GM19438 (cell line): ENCODE measurements at regions not wholly inside any gene's neighbourhood (a gene's known extent, or its start where the extent isn't known, plus 50 kb on each side); places are given as distances from the start of the nearest gene placed in this dataset.
"Not testable (repeated sequence)": the region's sequence is repeated elsewhere in the genome, so short reads cannot be mapped to it uniquely, and the experiment has no call there.

Experiments
- ATAC-seq: cut with Tn5 transposase; IDR thresholded peaks from one replicate; pipeline ENCODE4 v1.9.1; 2021; ENCODE audit warnings: low read depth; ENCODE audit not compliant: unreplicated experiment

DNA sequence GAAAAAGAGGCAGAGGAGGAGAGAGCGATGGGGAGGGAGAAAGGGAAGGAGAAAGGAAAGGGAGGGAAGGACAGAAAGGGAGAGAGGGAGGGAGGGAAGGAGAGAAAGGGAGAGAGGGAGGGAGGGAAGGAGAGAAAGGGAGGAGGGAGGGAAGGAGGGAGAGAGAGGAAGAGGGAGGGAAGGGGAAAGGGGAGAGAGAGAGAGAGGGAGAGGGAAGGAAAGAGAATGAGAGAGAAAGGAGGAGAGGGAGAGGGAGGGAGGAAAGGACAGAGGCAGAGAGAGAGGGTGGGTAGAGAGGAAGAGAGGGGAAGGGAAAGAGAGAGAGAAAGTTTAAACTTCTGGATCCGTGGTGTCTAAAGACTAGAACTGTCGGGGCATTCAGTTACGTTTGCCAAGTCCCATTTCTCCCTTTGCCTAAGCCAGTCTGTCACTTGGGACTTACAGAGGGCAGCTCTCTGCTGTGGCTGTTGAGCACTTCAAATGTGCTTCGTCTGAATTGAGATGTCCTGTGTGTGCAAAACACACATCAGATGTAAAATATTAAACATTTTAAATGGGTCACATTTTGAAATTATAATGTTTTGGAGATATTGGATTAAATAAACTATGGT, 62.6 kb downstream of the PLXNA1 start:
- no peak for ATAC-seq

DNA sequence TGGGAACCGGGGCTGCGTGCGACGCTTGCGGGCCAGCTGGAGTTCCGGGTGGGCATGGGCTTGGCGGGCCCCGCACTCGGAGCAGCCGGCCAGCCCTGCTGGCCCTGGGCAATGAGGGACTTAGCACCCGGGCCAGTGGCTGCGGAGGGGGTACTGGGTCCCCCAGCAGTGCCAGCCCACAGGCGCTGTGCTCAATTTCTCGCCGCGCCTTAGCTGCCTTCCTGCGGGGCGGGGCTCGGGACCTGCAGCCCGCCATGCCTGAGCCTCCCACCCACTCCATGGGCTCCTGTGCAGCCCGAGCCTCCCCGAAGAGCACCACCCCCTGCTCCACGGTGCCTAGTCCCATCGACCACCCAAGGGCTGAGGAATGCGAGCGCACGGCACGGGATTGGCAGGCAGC, 63.8 kb downstream of the PLXNA1 start:
- not testable (repeated sequence) for ATAC-seq

DNA sequence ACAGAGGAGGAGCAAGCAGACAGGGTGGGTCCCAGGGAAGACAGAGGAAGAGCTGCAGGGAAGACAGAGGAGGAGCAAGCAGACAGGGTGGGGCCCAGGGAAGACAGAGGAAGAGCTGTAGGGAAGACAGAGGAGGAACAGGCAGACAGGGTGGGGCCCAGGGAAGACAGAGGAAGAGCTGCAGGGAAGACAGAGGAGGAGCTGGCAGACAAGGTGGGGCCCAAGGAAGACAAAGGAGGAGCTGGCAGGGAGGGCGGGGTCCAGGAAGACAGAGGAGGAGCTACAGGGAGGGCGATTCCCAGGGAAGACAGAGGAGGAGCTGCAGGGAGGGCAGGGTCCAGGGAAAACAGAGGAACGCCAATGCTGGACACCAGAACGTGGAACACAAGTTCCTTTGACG, 66.5 kb downstream of the PLXNA1 start:
- ATAC-seq = no peak

DNA sequence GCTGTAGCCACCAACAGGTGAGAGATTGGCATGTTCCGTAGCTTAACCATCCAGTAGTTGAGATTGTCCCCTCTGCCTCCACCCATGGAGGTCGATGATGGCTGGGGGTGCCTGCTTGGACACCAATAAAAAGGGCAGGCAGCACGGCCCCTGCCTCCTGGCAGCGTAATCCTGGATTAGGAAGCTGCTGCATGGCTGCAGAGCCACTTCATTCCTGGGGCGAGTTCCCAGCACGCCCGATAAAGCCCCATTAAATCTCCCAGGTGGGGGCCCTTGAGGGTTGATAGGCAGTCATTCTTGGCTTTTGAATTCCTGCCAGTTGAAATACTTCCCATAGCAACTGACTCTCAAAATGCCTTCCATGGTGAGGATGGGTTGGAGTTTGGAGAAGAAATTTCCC, 67.8 kb downstream of the PLXNA1 start:
- no peak for ATAC-seq

DNA sequence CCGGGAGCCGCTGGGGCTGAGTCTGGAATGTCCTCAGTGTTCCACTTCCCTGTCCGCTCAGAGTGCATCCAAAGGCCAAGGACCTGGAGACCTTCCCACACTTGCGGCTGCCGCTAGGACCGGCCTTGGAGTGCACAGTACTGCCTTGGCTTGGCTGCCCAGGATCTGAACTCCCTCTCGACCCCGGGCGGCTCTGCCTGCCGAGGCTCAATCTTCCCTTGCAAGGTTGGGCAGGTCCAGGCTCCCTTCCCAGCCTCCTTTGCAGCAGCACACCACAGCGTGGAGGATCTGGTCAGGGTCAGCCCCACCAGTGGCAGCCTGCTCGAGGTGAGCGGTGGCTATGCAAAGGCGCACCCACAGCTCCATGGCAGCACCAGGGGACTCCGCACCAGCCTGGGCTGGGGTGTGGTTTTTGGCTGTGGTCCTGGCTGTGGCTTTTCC, 69.2 kb downstream of the PLXNA1 start:
- no peak for ATAC-seq

GRCh38 chr3:127053026-127053425, 70.1 kb downstream of the PLXNA1 start:
- ATAC-seq = no peak

- no peak for ATAC-seq
Observed at GRCh38 chr3:127053450-127053849, 70.5 kb downstream of the PLXNA1 start.

DNA sequence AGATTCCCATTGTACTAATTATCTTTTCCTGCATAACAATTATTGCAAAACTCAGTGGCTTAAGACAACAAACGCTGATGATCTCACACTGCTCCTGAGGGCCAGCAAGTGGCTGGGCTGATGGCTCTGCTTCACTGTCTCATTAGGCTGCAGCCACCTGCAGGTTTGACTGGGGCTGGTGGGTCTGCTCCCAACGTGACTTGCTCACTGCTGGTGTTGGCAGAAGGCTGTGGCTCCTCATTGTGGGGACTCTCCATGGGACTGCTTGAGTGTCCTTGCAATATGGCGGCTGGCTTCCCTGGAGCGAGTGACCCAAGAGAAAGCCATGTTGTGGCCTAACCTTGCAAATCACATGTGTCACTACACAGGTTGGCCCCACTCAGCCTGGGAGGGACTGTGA, 71.1 kb downstream of the PLXNA1 start:
- no peak for ATAC-seq

- no peak for ATAC-seq
Observed at GRCh38 chr3:127056281-127056680, 73.4 kb downstream of the PLXNA1 start.

- no peak for ATAC-seq
Observed at GRCh38 chr3:127056976-127057375, 74.1 kb downstream of the PLXNA1 start.

- no peak for ATAC-seq
Observed at GRCh38 chr3:127059072-127059471, 76.2 kb downstream of the PLXNA1 start.

- no peak for ATAC-seq
Observed at GRCh38 chr3:127061641-127062040, 78.7 kb downstream of the PLXNA1 start.

DNA sequence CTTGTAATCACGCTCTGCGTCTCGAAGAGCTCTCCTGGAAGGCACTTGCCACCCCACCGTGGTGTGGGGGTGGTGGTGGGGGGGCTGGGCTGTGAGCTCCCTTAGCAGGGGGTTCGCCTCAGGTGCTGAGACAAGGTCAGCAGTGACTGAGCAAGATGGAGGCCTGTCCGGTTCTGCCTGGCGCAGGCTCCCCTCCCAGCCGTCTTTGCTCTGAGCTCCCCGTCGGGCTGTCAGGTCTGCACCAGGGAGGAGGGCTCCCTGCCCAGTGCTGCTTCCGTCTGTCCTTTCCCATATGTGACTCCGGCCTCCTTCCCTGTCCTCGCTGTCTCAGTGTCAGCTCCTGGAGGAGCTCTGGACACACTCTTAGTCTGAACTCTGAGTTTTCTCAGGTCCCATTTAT, 80.0 kb downstream of the PLXNA1 start:
- ATAC-seq = no peak

GRCh38 chr3:127063916-127064315, 81.0 kb downstream of the PLXNA1 start:
- ATAC-seq = no peak

DNA sequence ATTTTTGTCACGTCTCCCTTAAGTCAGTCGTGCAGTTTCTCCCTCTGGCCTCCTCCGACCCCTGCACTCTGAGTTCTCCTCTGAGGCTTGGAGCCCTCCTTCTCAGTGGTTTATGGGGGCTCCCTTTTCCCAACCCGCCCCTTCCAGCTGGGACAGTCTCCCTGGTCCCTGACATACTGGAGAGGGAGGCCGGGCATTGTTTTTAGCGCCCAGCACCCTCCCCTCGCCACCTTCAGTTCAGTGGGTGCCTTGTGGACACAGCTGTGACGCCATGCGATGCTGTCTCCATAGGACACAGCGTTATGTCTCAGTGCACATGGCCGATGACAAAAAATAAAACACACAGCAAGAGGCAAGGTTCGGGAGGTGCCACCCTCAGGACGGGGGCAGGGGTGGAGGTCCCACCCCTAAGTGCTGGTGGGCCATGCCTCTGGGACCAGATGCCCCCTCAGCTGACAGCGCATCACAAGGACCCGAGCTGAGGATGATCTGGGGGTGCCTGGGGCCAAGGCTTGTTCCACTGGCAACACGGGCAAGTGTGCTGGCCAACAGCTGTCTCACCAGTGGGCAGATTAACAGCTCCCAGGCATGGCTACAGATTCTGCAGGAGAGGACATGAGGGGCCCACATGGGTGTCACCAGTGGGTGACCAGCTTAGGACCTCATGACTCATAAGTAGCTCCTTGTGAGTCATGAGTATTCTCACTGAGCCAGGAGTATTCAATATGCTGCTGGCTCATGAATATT, 81.6 kb downstream of the PLXNA1 start:
- ATAC-seq = no peak

DNA sequence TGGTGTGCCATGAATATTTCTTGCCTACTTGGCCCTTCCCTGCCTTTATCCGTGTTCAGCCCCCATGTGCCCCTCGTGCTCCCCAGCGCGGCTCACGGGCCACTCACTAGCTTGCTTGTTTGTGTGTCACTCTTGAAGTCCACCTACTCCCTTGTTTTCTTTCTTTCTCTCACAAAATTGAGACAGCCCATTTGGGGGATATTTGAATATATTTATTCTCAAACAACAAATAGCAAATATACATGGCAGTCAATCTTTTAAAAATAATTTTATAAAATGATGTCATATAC, 82.2 kb downstream of the PLXNA1 start:
- ATAC-seq = no peak

- no peak for ATAC-seq
Observed at GRCh38 chr3:127065561-127066290, 82.8 kb downstream of the PLXNA1 start.

DNA sequence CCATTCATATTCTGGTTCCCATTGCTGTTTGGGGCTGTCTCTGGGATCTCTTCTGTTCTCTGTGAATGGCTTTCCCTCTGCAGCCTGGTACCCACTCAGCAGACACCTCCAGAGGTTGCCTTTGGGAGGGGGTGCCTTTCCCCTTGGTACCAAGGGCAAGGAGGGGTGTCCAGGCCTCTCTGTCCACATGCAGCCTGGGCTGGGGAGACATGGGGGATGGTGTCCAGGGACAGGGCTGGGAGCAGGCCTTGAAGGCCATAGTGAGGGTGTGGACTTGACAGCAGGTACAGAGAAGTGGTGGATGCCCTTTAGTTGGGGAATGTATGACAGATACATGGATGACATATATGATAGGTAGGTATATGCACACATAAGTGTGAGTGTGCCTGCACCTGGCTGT, 83.7 kb downstream of the PLXNA1 start:
- ATAC-seq = no peak

- ATAC-seq = no peak
Observed at GRCh38 chr3:127067116-127067910, 84.4 kb downstream of the PLXNA1 start.

GRCh38 chr3:127068111-127068810, 85.3 kb downstream of the PLXNA1 start:
- ATAC-seq = no peak

DNA sequence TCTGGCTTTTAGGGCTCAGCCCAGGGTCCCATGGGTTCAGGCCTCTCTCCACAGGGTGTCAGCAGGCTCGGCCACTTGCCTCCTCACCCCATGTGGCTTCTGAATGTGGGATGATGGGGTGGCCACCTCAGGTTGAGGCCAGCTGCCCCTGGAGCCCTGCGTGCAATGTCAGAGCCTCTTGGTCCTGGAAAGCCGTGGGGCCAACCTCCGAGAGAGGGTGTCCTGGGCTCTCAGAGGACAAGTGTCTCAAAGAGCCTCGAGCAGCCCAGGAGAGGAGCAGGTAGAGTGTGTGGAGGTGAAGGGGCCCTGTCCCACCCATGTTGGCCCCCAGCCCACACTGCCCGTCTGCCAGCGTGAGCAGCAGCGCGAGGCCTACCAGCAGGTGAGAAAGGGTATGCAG, 86.0 kb downstream of the PLXNA1 start:
- ATAC-seq = no peak
